Left lung (tissue), 4 donors: ENCODE measurements at regions not wholly inside any gene's neighbourhood (a gene's known extent, or its start where the extent isn't known, plus 50 kb on each side); places are given as distances from the start of the nearest gene placed in this dataset.
A peak's percentile ranks its signal among the peaks of the same experiment; 100 is the strongest.

Source experiments
- ATAC-seq: fragments of 200-7000 bp; cut with Tn5 transposase; one replicate; pipeline ENCODE4 v1.9.1; 2020; ENCODE audit warnings: moderate library complexity
- DNase-seq, 4 donors: peaks; one replicate each; pipeline ENCODE4 v3.0.0-alpha.2; 2013 to 2020
- H3K27ac ChIP-seq, 2 donors: fragments of 200-600 bp; sonication (generic) in 1 of 2; one replicate each; pipeline versions ENCODE4 v1.5.0 to v1.8.0; 2020 to 2021
- H3K27me3 ChIP-seq, 2 donors: fragments of 200-600 bp; sonication (generic) in 1 of 2; one replicate each; pipeline versions ENCODE4 v1.5.0 to v1.8.0; 2020 to 2021
- H3K36me3 ChIP-seq, 2 donors: fragments of 200-600 bp; sonication (generic) in 1 of 2; one replicate each; pipeline versions ENCODE4 v1.5.0 to v1.8.0; 2020 to 2021
- H3K4me1 ChIP-seq, 2 donors: fragments of 200-600 bp; one replicate each; pipeline ENCODE4 v1.8.0; 2021
- H3K4me3 ChIP-seq, 2 donors: fragments of 200-600 bp; sonication (generic) in 1 of 2; one replicate each; pipeline versions ENCODE4 v1.5.0 to v1.8.0; 2020 to 2021; ENCODE audit warnings: mild to moderate bottlenecking in 1 of 2
- H3K9me3 ChIP-seq, 2 donors: fragments of 200-600 bp; sonication (generic) in 1 of 2; one replicate each; pipeline versions ENCODE4 v1.5.0 to v1.8.0; 2020 to 2021
- CTCF ChIP-seq, 2 donors: fragments of 200-600 bp; sonication (generic) in 1 of 2; IDR thresholded peaks; one replicate each; pipeline versions ENCODE4 v1.5.0 to v1.8.0; 2021; ENCODE audit warnings: antibody characterized with exemption in 2 of 2
- intact Hi-C, 2 donors: fragments of 100-400 bp; cut with DNase I; formaldehyde crosslinking; loops; one replicate each; pipeline versions ENCODE4 v1.11.2 to v1.14.2; 2022
- donor health status: DM: no; HTN: yes; CAD: no.
- donor health status: DM: no; HTN: no; CAD: no.

GRCh38 chr1:5746611-5747425 is 245.4 kb downstream of the NPHP4 start:
- Histone ChIP-seq H3K4me1 (no peaks in the 10 kb centered on the region), H3K9me3 (no peaks in the 10 kb centered on the region), H3K36me3 (no peaks in the 10 kb centered on the region), H3K4me3 (no peak overlapping the region), H3K27ac (no peak overlapping the region), H3K27me3 (peaks cover 0 to 62% of the 10 kb centered on the region in 2 donors)
- DNase-seq: peak in 2 of 4 donors; percentile 21 to 55
- no peak for ATAC-seq
- no peak for TF ChIP-seq CTCF (IDR thresholded peaks at IDR 0.05)
- intact Hi-C loops: loop anchor here in 1 of 2 donors (5.0 kb wide), 1 partner anchor 235 kb away; no protein-coding TSS in a partner anchor

- TF ChIP-seq CTCF (IDR thresholded peaks at IDR 0.05): peak; percentile 85 to 95
- H3K4me1 ChIP-seq: no peaks in the 10 kb centered on the region
- peaks cover 0 to 69% of the 10 kb centered on the region in 2 donors for H3K27me3 ChIP-seq
- DNase-seq: peak in 3 of 4 donors; percentile 45 to 85 (median 77)
- no peaks in the 10 kb centered on the region for H3K9me3 ChIP-seq
- ATAC-seq: peak; percentile 95
- no peak overlapping the region for H3K4me3 ChIP-seq
- intact Hi-C loops: loop anchor here in 1 of 2 donors (5.0 kb wide), 1 partner anchor 234 kb away; no protein-coding TSS in a partner anchor
- H3K36me3 ChIP-seq: no peaks in the 10 kb centered on the region
- H3K27ac ChIP-seq: no peak overlapping the region
Observed at GRCh38 chr1:5745800-5746610, 246.2 kb downstream of the NPHP4 start.

- DNase-seq: peak in 3 of 4 donors; percentile 21 to 53 (median 32)
- intact Hi-C loops: loop anchor here in 1 of 2 donors (5.0 kb wide), 1 partner anchor 233 kb away; no protein-coding TSS in a partner anchor
- H3K4me1 ChIP-seq: no peaks in the 10 kb centered on the region
Observed at GRCh38 chr1:5744911-5745799, 247.1 kb downstream of the NPHP4 start.

GRCh38 chr1:5744341-5744740 is 247.9 kb downstream of the NPHP4 start:
- no peaks in the 10 kb centered on the region for H3K4me1 ChIP-seq
- DNase-seq (peak in 1 of 4 donors; percentile 10), ATAC-seq (no peak)
- H3K27me3 ChIP-seq: peaks cover 0 to 63% of the 10 kb centered on the region in 2 donors
- H3K4me3 ChIP-seq: no peak overlapping the region
- no peak overlapping the region for H3K27ac ChIP-seq
- no peaks in the 10 kb centered on the region for H3K36me3 ChIP-seq
- no peak for TF ChIP-seq CTCF (IDR thresholded peaks at IDR 0.05)
- intact Hi-C loops: no loop called here
- no peaks in the 10 kb centered on the region for H3K9me3 ChIP-seq

More at GRCh38 chr1:5744911-5745799, 247.1 kb downstream of the NPHP4 start:
- ATAC-seq: no peak
- H3K27me3 ChIP-seq: peaks cover 0 to 63% of the 10 kb centered on the region in 2 donors
- H3K9me3 ChIP-seq: no peaks in the 10 kb centered on the region
- H3K27ac ChIP-seq: no peak overlapping the region
- no peaks in the 10 kb centered on the region for H3K36me3 ChIP-seq
- no peak for TF ChIP-seq CTCF (IDR thresholded peaks at IDR 0.05)
- no peak overlapping the region for H3K4me3 ChIP-seq
